GM12878 (cell line): ENCODE measurements at regions not wholly inside any gene's neighbourhood (a gene's known extent, or its start where the extent isn't known, plus 50 kb on each side); places are given as distances from the start of the nearest gene placed in this dataset.

Experiments
- BACH1 ChIP-seq: fragments of 450-650 bp; IDR thresholded peaks from 2 replicates; pipeline ENCODE4 v1.6.1; 2017; ENCODE audit warnings: mild to moderate bottlenecking, borderline replicate concordance
- BMI1 ChIP-seq: fragments of 450-650 bp; IDR thresholded peaks from 2 replicates; pipeline ENCODE4 v1.6.1; 2016; ENCODE audit warnings: mild to moderate bottlenecking, moderate library complexity, borderline replicate concordance
- CBX5 ChIP-seq: sonication (generic); IDR thresholded peaks from 2 replicates; pipeline ENCODE4 v1.6.1; 2016; ENCODE audit warnings: low read depth, moderate library complexity, mild to moderate bottlenecking, inconsistent platforms
- CREB1 ChIP-seq: IDR thresholded peaks from 2 replicates; pipeline ENCODE4 v1.6.1; 2012; ENCODE audit warnings: low read depth, mild to moderate bottlenecking, inconsistent platforms
- HSF1 ChIP-seq: fragments of 150-350 bp; IDR thresholded peaks from 2 replicates; pipeline ENCODE4 v1.6.1; 2014; ENCODE audit warnings: mild to moderate bottlenecking, low read depth, low read length
- PAX5 ChIP-seq: IDR thresholded peaks from 2 replicates; pipeline ENCODE4 v1.6.1; 2011; ENCODE audit warnings: low read depth, low read length, borderline replicate concordance
- PML ChIP-seq: IDR thresholded peaks from 2 replicates; pipeline ENCODE4 v1.6.1; 2012; ENCODE audit warnings: low read length, inconsistent platforms
- SUPT20H ChIP-seq: IDR thresholded peaks from 2 replicates; pipeline ENCODE4 v1.6.1; 2011; ENCODE audit warnings: low read depth, mild to moderate bottlenecking, low read length, moderate library complexity, borderline replicate concordance; ENCODE audit not compliant: control insufficient read depth
- TF ChIP-seq, protein P1 (sequence below), 3 experiments: IDR thresholded peaks in 2 of 3; conservative IDR thresholded peaks in 1 of 3; 2 replicates each; pipeline ENCODE4 v1.5.1; 2011; ENCODE audit warnings: low read depth in 3 of 3, low read length in 3 of 3, mild to moderate bottlenecking in 3 of 3, control low read depth in 2 of 3, moderate library complexity in 2 of 3, inconsistent platforms in 1 of 3, mixed read lengths in 1 of 3; ENCODE audit not compliant: control insufficient read depth in 2 of 3, insufficient read depth in 1 of 3; ENCODE audit errors: extremely low read depth in 1 of 3
- TF ChIP-seq, protein P2 (sequence below): IDR thresholded peaks from 2 replicates; pipeline ENCODE4 v1.6.1; 2012; ENCODE audit warnings: mild to moderate bottlenecking, low read depth, low read length

- TF ChIP-seq, protein P1, sequence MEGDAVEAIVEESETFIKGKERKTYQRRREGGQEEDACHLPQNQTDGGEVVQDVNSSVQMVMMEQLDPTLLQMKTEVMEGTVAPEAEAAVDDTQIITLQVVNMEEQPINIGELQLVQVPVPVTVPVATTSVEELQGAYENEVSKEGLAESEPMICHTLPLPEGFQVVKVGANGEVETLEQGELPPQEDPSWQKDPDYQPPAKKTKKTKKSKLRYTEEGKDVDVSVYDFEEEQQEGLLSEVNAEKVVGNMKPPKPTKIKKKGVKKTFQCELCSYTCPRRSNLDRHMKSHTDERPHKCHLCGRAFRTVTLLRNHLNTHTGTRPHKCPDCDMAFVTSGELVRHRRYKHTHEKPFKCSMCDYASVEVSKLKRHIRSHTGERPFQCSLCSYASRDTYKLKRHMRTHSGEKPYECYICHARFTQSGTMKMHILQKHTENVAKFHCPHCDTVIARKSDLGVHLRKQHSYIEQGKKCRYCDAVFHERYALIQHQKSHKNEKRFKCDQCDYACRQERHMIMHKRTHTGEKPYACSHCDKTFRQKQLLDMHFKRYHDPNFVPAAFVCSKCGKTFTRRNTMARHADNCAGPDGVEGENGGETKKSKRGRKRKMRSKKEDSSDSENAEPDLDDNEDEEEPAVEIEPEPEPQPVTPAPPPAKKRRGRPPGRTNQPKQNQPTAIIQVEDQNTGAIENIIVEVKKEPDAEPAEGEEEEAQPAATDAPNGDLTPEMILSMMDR (IDR thresholded peaks at IDR 0.05 in 2 of 3, conservative IDR thresholded peaks at IDR 0.05 in 1 of 3; ENCODE audit: control insufficient read depth in 2 of 3, extremely low read depth in 1 of 3, insufficient read depth in 1 of 3, low read depth in 3 of 3, low read length in 3 of 3), result no peak
- TF ChIP-seq HSF1 (no peak), BMI1 (no peak), SUPT20H (no peak), CREB1 (no peak), BACH1 (no peak), PAX5 (no peak), PML (no peak), CBX5 (no peak)
- TF ChIP-seq, protein P2, sequence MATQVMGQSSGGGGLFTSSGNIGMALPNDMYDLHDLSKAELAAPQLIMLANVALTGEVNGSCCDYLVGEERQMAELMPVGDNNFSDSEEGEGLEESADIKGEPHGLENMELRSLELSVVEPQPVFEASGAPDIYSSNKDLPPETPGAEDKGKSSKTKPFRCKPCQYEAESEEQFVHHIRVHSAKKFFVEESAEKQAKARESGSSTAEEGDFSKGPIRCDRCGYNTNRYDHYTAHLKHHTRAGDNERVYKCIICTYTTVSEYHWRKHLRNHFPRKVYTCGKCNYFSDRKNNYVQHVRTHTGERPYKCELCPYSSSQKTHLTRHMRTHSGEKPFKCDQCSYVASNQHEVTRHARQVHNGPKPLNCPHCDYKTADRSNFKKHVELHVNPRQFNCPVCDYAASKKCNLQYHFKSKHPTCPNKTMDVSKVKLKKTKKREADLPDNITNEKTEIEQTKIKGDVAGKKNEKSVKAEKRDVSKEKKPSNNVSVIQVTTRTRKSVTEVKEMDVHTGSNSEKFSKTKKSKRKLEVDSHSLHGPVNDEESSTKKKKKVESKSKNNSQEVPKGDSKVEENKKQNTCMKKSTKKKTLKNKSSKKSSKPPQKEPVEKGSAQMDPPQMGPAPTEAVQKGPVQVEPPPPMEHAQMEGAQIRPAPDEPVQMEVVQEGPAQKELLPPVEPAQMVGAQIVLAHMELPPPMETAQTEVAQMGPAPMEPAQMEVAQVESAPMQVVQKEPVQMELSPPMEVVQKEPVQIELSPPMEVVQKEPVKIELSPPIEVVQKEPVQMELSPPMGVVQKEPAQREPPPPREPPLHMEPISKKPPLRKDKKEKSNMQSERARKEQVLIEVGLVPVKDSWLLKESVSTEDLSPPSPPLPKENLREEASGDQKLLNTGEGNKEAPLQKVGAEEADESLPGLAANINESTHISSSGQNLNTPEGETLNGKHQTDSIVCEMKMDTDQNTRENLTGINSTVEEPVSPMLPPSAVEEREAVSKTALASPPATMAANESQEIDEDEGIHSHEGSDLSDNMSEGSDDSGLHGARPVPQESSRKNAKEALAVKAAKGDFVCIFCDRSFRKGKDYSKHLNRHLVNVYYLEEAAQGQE, result no peak
These were observed 292.6 kb upstream of the MGMT start for GRCh38 chr10:129174232-129175014.
